IMR-90 (cell line): ENCODE measurements at regions not wholly inside any gene's neighbourhood (a gene's known extent, or its start where the extent isn't known, plus 50 kb on each side); places are given as distances from the start of the nearest gene placed in this dataset.

Source experiments
- NFE2L2 ChIP-seq: fragments of 150-350 bp; IDR thresholded peaks from 2 replicates; pipeline ENCODE4 v1.6.1; 2016; ENCODE audit warnings: low read depth, mild to moderate bottlenecking, low read length
- POLR2A ChIP-seq: IDR thresholded peaks from 2 replicates; pipeline ENCODE4 v1.6.1; 2012; ENCODE audit warnings: mild to moderate bottlenecking, low read depth, low read length
- RAD21 ChIP-seq: IDR thresholded peaks from 2 replicates; pipeline ENCODE4 v1.6.1; 2012; ENCODE audit warnings: low read length, improper control_type of control experiment
- TF ChIP-seq, protein P1 (sequence below): conservative IDR thresholded peaks from 2 replicates; pipeline ENCODE4 v1.5.1; 2012; ENCODE audit warnings: mild to moderate bottlenecking, low read depth, low read length, improper control_type of control experiment
- TF ChIP-seq, protein P2 (sequence below): fragments of 150-350 bp; IDR thresholded peaks from 2 replicates; pipeline ENCODE4 v1.6.1; 2017; ENCODE audit warnings: mild to moderate bottlenecking, antibody characterized with exemption, low read length, low read depth
- TF ChIP-seq, protein P3 (sequence below): fragments of 150-350 bp; IDR thresholded peaks from 2 replicates; pipeline ENCODE4 v1.6.1; 2016; ENCODE audit warnings: low read depth, mild to moderate bottlenecking, low read length, moderate library complexity, borderline replicate concordance

DNA sequence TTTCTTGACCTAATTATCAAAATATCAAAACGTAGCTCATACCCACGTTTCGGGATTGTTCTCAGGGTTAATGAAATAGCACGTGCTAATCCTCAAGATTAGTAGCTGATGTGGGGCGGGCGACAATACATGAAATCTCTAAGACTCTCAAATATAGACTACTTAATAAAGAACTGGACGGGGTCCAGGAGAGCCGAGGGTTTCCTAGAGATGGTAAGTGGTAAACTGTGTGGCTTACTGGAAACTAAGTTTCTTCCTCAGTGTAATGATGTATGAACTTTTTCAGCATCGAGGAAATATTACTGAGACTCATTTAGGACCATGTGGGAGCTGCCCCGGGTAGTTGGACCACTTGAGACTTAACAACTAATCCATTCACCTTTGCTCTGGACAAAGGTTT is 453.3 kb upstream of the SALL3 start:
- TF ChIP-seq, protein P1, sequence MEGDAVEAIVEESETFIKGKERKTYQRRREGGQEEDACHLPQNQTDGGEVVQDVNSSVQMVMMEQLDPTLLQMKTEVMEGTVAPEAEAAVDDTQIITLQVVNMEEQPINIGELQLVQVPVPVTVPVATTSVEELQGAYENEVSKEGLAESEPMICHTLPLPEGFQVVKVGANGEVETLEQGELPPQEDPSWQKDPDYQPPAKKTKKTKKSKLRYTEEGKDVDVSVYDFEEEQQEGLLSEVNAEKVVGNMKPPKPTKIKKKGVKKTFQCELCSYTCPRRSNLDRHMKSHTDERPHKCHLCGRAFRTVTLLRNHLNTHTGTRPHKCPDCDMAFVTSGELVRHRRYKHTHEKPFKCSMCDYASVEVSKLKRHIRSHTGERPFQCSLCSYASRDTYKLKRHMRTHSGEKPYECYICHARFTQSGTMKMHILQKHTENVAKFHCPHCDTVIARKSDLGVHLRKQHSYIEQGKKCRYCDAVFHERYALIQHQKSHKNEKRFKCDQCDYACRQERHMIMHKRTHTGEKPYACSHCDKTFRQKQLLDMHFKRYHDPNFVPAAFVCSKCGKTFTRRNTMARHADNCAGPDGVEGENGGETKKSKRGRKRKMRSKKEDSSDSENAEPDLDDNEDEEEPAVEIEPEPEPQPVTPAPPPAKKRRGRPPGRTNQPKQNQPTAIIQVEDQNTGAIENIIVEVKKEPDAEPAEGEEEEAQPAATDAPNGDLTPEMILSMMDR = no peak
- TF ChIP-seq POLR2A (no peak), NFE2L2 (no peak), RAD21 (no peak)
- TF ChIP-seq, protein P2, sequence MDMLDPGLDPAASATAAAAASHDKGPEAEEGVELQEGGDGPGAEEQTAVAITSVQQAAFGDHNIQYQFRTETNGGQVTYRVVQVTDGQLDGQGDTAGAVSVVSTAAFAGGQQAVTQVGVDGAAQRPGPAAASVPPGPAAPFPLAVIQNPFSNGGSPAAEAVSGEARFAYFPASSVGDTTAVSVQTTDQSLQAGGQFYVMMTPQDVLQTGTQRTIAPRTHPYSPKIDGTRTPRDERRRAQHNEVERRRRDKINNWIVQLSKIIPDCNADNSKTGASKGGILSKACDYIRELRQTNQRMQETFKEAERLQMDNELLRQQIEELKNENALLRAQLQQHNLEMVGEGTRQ = no peak
- TF ChIP-seq, protein P3, sequence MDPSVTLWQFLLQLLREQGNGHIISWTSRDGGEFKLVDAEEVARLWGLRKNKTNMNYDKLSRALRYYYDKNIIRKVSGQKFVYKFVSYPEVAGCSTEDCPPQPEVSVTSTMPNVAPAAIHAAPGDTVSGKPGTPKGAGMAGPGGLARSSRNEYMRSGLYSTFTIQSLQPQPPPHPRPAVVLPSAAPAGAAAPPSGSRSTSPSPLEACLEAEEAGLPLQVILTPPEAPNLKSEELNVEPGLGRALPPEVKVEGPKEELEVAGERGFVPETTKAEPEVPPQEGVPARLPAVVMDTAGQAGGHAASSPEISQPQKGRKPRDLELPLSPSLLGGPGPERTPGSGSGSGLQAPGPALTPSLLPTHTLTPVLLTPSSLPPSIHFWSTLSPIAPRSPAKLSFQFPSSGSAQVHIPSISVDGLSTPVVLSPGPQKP = no peak
